ENCODE measurements at regions not wholly inside any gene's neighbourhood (a gene's known extent, or its start where the extent isn't known, plus 50 kb on each side); places are given as distances from the start of the nearest gene placed in this dataset.

DNA sequence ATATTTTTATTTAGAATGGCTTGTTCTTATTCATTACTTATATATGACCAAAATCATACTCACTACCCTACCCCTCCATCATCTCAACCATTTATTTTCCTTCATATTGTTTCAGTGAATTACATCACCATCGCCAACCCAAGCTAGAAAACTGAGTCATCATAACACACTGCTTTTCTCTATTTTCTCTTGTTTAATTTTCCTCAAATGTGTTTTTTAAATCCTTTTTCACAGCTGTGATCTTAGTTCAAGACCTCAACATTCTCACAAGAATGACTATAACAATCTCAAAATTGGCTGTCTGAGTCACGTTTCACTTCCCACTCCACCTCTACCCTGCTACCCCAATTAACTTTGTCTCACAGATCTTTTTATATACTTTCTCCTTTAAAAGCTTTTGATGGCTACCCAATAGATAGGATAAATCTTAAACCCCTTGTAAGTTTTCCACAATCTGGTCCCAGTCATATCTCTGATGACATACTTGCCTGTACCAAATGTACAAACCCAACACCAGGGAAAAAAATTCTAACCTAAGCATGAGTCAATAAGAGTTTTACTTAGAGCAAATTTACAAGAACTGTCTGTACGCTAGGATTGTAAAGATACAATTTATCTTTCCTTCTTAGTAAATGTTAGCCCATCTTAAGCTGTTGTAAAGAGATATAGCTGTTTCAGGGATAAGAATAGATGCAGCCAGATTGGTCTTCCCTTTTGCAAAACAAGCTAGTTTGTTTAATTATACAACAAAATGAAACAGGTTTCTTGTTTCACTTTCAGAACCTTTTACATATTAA is 635.1 kb upstream of the SLC39A10 start:
- TF ChIP-seq FOXM1 (IDR thresholded peaks at IDR 0.05; ENCODE audit: borderline replicate concordance, low read depth) (no peak), YY1 (IDR thresholded peaks at IDR 0.05; ENCODE audit: low read depth) (no peak), EP300 (IDR thresholded peaks at IDR 0.05; ENCODE audit: borderline replicate concordance) (no peak), TCF12 (IDR thresholded peaks at IDR 0.05; ENCODE audit: low read depth) (no peak), NFIC (IDR thresholded peaks at IDR 0.05) (no peak), CEBPB (IDR thresholded peaks at IDR 0.05) (no peak), ZBTB7A (IDR thresholded peaks at IDR 0.05; ENCODE audit: low read depth) (no peak), TAF1 (IDR thresholded peaks at IDR 0.05; ENCODE audit: low read depth) (no peak), RAD21 (IDR thresholded peaks at IDR 0.05; ENCODE audit: low read depth) (no peak), TEAD4 (IDR thresholded peaks at IDR 0.05) (no peak), CREB1 (IDR thresholded peaks at IDR 0.05; ENCODE audit: low read depth) (no peak)
- TF ChIP-seq, protein P1, sequence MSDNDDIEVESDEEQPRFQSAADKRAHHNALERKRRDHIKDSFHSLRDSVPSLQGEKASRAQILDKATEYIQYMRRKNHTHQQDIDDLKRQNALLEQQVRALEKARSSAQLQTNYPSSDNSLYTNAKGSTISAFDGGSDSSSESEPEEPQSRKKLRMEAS (IDR thresholded peaks at IDR 0.05), result no peak
- TF ChIP-seq, protein P2, sequence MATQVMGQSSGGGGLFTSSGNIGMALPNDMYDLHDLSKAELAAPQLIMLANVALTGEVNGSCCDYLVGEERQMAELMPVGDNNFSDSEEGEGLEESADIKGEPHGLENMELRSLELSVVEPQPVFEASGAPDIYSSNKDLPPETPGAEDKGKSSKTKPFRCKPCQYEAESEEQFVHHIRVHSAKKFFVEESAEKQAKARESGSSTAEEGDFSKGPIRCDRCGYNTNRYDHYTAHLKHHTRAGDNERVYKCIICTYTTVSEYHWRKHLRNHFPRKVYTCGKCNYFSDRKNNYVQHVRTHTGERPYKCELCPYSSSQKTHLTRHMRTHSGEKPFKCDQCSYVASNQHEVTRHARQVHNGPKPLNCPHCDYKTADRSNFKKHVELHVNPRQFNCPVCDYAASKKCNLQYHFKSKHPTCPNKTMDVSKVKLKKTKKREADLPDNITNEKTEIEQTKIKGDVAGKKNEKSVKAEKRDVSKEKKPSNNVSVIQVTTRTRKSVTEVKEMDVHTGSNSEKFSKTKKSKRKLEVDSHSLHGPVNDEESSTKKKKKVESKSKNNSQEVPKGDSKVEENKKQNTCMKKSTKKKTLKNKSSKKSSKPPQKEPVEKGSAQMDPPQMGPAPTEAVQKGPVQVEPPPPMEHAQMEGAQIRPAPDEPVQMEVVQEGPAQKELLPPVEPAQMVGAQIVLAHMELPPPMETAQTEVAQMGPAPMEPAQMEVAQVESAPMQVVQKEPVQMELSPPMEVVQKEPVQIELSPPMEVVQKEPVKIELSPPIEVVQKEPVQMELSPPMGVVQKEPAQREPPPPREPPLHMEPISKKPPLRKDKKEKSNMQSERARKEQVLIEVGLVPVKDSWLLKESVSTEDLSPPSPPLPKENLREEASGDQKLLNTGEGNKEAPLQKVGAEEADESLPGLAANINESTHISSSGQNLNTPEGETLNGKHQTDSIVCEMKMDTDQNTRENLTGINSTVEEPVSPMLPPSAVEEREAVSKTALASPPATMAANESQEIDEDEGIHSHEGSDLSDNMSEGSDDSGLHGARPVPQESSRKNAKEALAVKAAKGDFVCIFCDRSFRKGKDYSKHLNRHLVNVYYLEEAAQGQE (IDR thresholded peaks at IDR 0.05; ENCODE audit: low read depth), result no peak
- TF ChIP-seq, protein P3, sequence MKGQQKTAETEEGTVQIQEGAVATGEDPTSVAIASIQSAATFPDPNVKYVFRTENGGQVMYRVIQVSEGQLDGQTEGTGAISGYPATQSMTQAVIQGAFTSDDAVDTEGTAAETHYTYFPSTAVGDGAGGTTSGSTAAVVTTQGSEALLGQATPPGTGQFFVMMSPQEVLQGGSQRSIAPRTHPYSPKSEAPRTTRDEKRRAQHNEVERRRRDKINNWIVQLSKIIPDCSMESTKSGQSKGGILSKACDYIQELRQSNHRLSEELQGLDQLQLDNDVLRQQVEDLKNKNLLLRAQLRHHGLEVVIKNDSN (IDR thresholded peaks at IDR 0.05), result no peak

DNA sequence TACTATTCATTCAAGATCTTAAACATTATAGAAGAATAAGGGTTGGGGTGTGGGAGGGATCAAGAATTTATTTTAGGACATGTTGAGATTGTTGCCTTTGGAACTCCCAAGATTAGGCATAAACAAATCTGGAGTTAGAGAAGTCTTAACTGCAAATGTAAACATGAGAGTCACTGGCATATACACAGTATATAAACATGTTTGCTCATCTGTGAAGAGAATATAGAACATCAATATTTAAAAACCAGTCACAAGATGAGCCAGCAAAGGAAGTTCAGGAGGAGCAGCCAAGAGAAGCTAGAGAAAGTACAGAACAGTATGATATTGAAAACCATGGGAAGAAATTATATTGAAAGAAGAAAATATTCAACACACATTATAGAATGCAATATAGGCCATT is 638.6 kb upstream of the SLC39A10 start:
- TF ChIP-seq YY1 (IDR thresholded peaks at IDR 0.05; ENCODE audit: low read depth), result no peak
- TF ChIP-seq, protein P2 (IDR thresholded peaks at IDR 0.05; ENCODE audit: low read depth), result no peak
- no peak for TF ChIP-seq RAD21 (IDR thresholded peaks at IDR 0.05; ENCODE audit: low read depth)
- TF ChIP-seq TEAD4 (IDR thresholded peaks at IDR 0.05), result no peak
- no peak for TF ChIP-seq TCF12 (IDR thresholded peaks at IDR 0.05; ENCODE audit: low read depth)
- no peak for TF ChIP-seq ZBTB7A (IDR thresholded peaks at IDR 0.05; ENCODE audit: low read depth)
- TF ChIP-seq TAF1 (IDR thresholded peaks at IDR 0.05; ENCODE audit: low read depth), result no peak
- TF ChIP-seq EP300 (IDR thresholded peaks at IDR 0.05; ENCODE audit: borderline replicate concordance), result no peak
- no peak for TF ChIP-seq EGR1 (IDR thresholded peaks at IDR 0.05)
- no peak for TF ChIP-seq NFIC (IDR thresholded peaks at IDR 0.05)
- no peak for TF ChIP-seq FOXM1 (IDR thresholded peaks at IDR 0.05; ENCODE audit: borderline replicate concordance, low read depth)
- no peak for TF ChIP-seq CEBPB (IDR thresholded peaks at IDR 0.05)
- TF ChIP-seq, protein P3 (IDR thresholded peaks at IDR 0.05), result no peak
- TF ChIP-seq, protein P1 (IDR thresholded peaks at IDR 0.05), result no peak
- TF ChIP-seq CREB1 (IDR thresholded peaks at IDR 0.05; ENCODE audit: low read depth), result no peak

DNA sequence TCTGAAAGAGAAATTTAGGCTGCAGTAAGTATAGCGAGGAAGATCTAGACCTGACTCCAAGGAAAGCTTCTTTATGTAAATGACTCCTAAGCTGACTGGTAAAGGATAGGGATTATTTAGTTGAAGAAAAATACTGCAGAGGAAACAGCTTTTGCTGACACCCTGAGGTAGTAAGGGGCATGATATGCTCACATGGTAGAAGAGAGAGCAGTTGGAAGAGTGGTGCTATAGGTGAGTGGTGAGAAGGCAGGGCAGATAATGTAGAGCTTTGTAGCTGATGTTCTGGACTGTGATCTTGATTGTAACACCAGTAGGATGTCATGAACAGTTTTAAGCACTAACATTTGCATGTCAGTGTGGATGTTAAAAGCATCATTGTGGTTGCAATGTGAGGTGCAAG is 639.1 kb upstream of the SLC39A10 start:
- TF ChIP-seq, protein P3 (IDR thresholded peaks at IDR 0.05), result no peak
- no peak for TF ChIP-seq FOXM1 (IDR thresholded peaks at IDR 0.05; ENCODE audit: borderline replicate concordance, low read depth)
- no peak for TF ChIP-seq TCF12 (IDR thresholded peaks at IDR 0.05; ENCODE audit: low read depth)
- TF ChIP-seq, protein P2 (IDR thresholded peaks at IDR 0.05; ENCODE audit: low read depth), result no peak
- TF ChIP-seq TEAD4 (IDR thresholded peaks at IDR 0.05), result no peak
- TF ChIP-seq ZBTB7A (IDR thresholded peaks at IDR 0.05; ENCODE audit: low read depth), result no peak

DNA sequence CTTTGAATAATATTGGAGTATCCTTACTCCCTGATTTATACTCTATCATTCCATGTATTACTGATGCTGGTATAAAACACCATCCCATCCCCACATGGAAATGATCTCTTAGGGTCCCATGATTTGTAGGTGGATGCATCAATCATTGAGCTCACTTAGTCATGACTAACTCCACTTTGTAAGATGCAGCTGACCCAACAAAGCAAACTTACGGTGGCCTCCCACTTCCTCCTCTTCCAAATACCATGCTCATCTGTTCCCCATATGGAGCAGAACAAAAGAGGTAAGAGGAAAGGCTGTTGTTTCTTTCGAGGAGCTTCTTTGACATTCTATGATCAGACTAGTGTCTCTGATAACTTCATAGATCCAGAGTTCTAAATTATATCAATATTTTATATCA is 640.2 kb upstream of the SLC39A10 start:
- no peak for TF ChIP-seq TCF12 (IDR thresholded peaks at IDR 0.05; ENCODE audit: low read depth)
- no peak for TF ChIP-seq TAF1 (IDR thresholded peaks at IDR 0.05; ENCODE audit: low read depth)
- TF ChIP-seq FOXM1 (IDR thresholded peaks at IDR 0.05; ENCODE audit: borderline replicate concordance, low read depth), result no peak
- no peak for TF ChIP-seq ZBTB7A (IDR thresholded peaks at IDR 0.05; ENCODE audit: low read depth)
- no peak for TF ChIP-seq YY1 (IDR thresholded peaks at IDR 0.05; ENCODE audit: low read depth)
